H9 (cell line): ENCODE measurements at regions not wholly inside any gene's neighbourhood (a gene's known extent, or its start where the extent isn't known, plus 50 kb on each side); places are given as distances from the start of the nearest gene placed in this dataset.

Source experiments
- DNase-seq: peaks from one replicate; pipeline ENCODE4 v3.0.0-alpha.2; 2017
- H2AFZ ChIP-seq: one replicate; pipeline ENCODE4 v1.6.1; 2013; ENCODE audit warnings: mild to moderate bottlenecking, low read length, control low read depth, moderate library complexity
- H2AK5ac ChIP-seq: 2 replicates; pipeline ENCODE4 v1.6.1; 2013; ENCODE audit warnings: low read length, control low read depth, mixed read lengths; ENCODE audit not compliant: insufficient read length
- H2BK120ac ChIP-seq: one replicate; pipeline ENCODE4 v1.6.1; 2013; ENCODE audit warnings: low read depth, mild to moderate bottlenecking, low read length, control low read depth, inconsistent platforms; ENCODE audit not compliant: poor library complexity, severe bottlenecking
- H2BK12ac ChIP-seq: 2 replicates; pipeline ENCODE4 v1.6.1; 2013; ENCODE audit warnings: low read length, control low read depth, mixed read lengths, low read depth; ENCODE audit not compliant: insufficient read length
- H2BK15ac ChIP-seq: 2 replicates; pipeline ENCODE4 v1.6.1; 2013; ENCODE audit warnings: low read depth, low read length, control low read depth
- H2BK20ac ChIP-seq: one replicate; pipeline ENCODE4 v1.6.1; 2013; ENCODE audit warnings: low read depth, mild to moderate bottlenecking, low read length, control low read depth, inconsistent platforms; ENCODE audit not compliant: poor library complexity, severe bottlenecking
- H2BK5ac ChIP-seq: 2 replicates; pipeline ENCODE4 v1.6.1; 2013; ENCODE audit warnings: low read length, control low read depth, mixed read lengths; ENCODE audit not compliant: insufficient read length
- H3K14ac ChIP-seq: 2 replicates; pipeline ENCODE4 v1.6.1; 2013; ENCODE audit warnings: low read length, control low read depth; ENCODE audit not compliant: insufficient read depth
- H3K18ac ChIP-seq: 2 replicates; pipeline ENCODE4 v1.6.1; 2013; ENCODE audit warnings: low read depth, mild to moderate bottlenecking, mixed read lengths, low read length, control low read depth; ENCODE audit not compliant: insufficient read length
- H3K23ac ChIP-seq: 2 replicates; pipeline ENCODE4 v1.6.1; 2013; ENCODE audit warnings: low read length, control low read depth, mixed read lengths, low read depth; ENCODE audit not compliant: insufficient read length
- H3K23me2 ChIP-seq: 2 replicates; pipeline ENCODE4 v1.6.1; 2013; ENCODE audit warnings: low read depth, mild to moderate bottlenecking, mixed read lengths, low read length, control low read depth; ENCODE audit not compliant: insufficient read length, poor library complexity, severe bottlenecking
- H3K27ac ChIP-seq: 2 replicates; pipeline ENCODE4 v1.5.1; 2013; ENCODE audit warnings: low read length, control low read depth, mixed read lengths, low read depth; ENCODE audit not compliant: insufficient read length
- H3K27me3 ChIP-seq: 2 replicates; pipeline ENCODE4 v1.6.1; 2013; ENCODE audit warnings: low read length, control low read depth, inconsistent platforms; ENCODE audit not compliant: insufficient read depth
- H3K4ac ChIP-seq: 2 replicates; pipeline ENCODE4 v1.6.1; 2013; ENCODE audit warnings: low read depth, mild to moderate bottlenecking, control low read depth, inconsistent platforms, low read length, moderate library complexity
- H3K4me1 ChIP-seq: 2 replicates; pipeline ENCODE4 v1.6.1; 2013; ENCODE audit warnings: low read length, control low read depth, inconsistent platforms; ENCODE audit not compliant: insufficient read depth
- H3K4me2 ChIP-seq: 2 replicates; pipeline ENCODE4 v1.6.1; 2013; ENCODE audit warnings: low read length, control low read depth, mixed read lengths; ENCODE audit not compliant: insufficient read length, insufficient read depth
- H3K56ac ChIP-seq: 2 replicates; pipeline ENCODE4 v1.6.1; 2013; ENCODE audit warnings: low read depth, mild to moderate bottlenecking, mixed read lengths, low read length, control low read depth; ENCODE audit not compliant: insufficient read length
- H3K79me1 ChIP-seq: 2 replicates; pipeline ENCODE4 v1.6.1; 2013; ENCODE audit warnings: low read depth, mild to moderate bottlenecking, moderate library complexity, low read length, control low read depth, inconsistent platforms; ENCODE audit not compliant: insufficient read depth, poor library complexity, severe bottlenecking
- H3K79me2 ChIP-seq: 2 replicates; pipeline ENCODE4 v1.6.1; 2013; ENCODE audit warnings: low read length, control low read depth, inconsistent platforms; ENCODE audit not compliant: insufficient read depth
- H3K9ac ChIP-seq: 2 replicates; pipeline ENCODE4 v1.6.1; 2013; ENCODE audit warnings: low read length, control low read depth, mixed read lengths; ENCODE audit not compliant: insufficient read length; ENCODE audit errors: extremely low read depth
- H3K9me3 ChIP-seq: one replicate; pipeline ENCODE4 v1.6.1; 2013; ENCODE audit warnings: low read depth, low read length, inconsistent platforms; ENCODE audit not compliant: control insufficient read depth
- H3T11ph ChIP-seq: one replicate; pipeline ENCODE4 v1.6.1; 2013; ENCODE audit warnings: mild to moderate bottlenecking, low read length, control low read depth, inconsistent platforms
- H4K20me1 ChIP-seq: one replicate; pipeline ENCODE4 v1.6.1; 2013; ENCODE audit not compliant: control insufficient read depth, insufficient read length, insufficient read depth
- H4K5ac ChIP-seq: 2 replicates; pipeline ENCODE4 v1.6.1; 2013; ENCODE audit warnings: low read depth, mild to moderate bottlenecking, mixed read lengths, low read length, control low read depth; ENCODE audit not compliant: insufficient read length
- H4K8ac ChIP-seq: replicated peaks from 2 replicates; pipeline ENCODE4 v1.6.1; 2013; ENCODE audit warnings: low read length, control low read depth, mixed read lengths, low read depth; ENCODE audit not compliant: insufficient read length
- H4K91ac ChIP-seq: 2 replicates; pipeline ENCODE4 v1.6.1; 2013; ENCODE audit warnings: low read depth, mild to moderate bottlenecking, moderate library complexity, mixed read lengths, low read length, control low read depth; ENCODE audit not compliant: insufficient read length
- H3K27ac Mint-ChIP-seq, 3 experiments: 2 replicates in 2 of 3; 3 replicates in 1 of 3; pipeline ENCODE4 v1.8.0; 2020 to 2021; ENCODE audit warnings: mixed read lengths in 3 of 3, mild to moderate bottlenecking in 1 of 3, moderate library complexity in 1 of 3
- H3K27me3 Mint-ChIP-seq: 2 replicates; pipeline ENCODE4 v1.8.0; 2021; ENCODE audit warnings: low read depth, mild to moderate bottlenecking, moderate library complexity, mixed read lengths
- H3K36me3 Mint-ChIP-seq, 3 experiments: 2 replicates in 2 of 3; 3 replicates in 1 of 3; pipeline ENCODE4 v1.8.0; 2020 to 2021; ENCODE audit warnings: low read depth in 3 of 3, mixed read lengths in 3 of 3; ENCODE audit not compliant: insufficient read depth in 1 of 3
- H3K4me1 Mint-ChIP-seq, 2 experiments: 2 replicates each; pipeline ENCODE4 v1.8.0; 2020; ENCODE audit warnings: mixed read lengths in 2 of 2
- H3K4me3 Mint-ChIP-seq, 2 experiments: 2 replicates in 1 of 2; 3 replicates in 1 of 2; pipeline ENCODE4 v1.8.0; 2020 to 2021; ENCODE audit warnings: mild to moderate bottlenecking in 2 of 2, mixed read lengths in 2 of 2, moderate library complexity in 1 of 2
- H3K9me3 Mint-ChIP-seq, 2 experiments: 2 replicates in 1 of 2; 3 replicates in 1 of 2; pipeline ENCODE4 v1.8.0; 2020; ENCODE audit warnings: mild to moderate bottlenecking in 2 of 2, mixed read lengths in 2 of 2, moderate library complexity in 1 of 2
- WGBS: extraction: QIAGEN DNeasy Blood & Tissue Kit; methylation state at CpG from one replicate; pipeline ENCODE4 v1.1.7; 2013; ENCODE audit warnings: missing lambda C conversion rate, low lambda C conversion rate, mixed read lengths; ENCODE audit not compliant: insufficient read length; ENCODE audit errors: extremely low coverage; 5-methylcytosine and 5-hydroxymethylcytosine counted together
- TF ChIP-seq, protein P1 (sequence below): fragments of 200-600 bp; sonication (generic); conservative IDR thresholded peaks from 3 replicates; pipeline ENCODE4 v1.8.0; 2021; ENCODE audit warnings: antibody characterized with exemption, mild to moderate bottlenecking

DNA sequence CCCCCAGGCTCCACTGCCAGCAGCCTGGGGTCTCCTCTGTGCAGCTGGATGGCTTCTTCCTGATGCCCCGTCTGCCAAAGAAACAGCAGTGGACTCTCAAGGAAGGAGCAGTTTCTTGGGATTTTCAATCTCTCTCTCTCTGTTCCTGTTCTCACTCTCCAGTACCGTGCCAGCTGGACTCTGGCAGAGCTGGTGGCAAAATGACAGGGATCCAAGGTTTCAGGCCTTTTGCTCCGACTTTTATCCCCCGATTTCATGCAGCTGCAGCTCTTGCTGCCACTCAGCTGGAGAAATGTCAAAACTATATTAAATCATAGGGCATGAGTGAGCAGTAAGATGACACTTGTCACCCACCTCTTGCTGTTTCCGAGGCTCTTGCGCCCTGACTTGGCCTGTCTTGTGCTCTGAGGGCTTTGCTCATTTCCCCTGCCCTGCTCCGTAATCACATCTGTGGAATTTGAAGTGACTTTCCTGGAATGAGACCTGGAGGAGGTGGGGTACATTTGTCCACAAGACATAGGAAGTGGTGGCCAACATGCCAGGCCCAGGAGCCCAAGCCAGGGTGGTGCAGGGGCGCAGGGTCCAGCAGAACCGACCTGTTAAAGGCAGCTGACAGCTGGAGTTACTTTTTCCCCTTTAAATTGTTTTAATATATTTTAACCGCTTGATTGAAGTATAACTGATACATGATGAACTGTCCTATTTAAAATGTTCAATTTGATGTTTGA lies 576.2 kb downstream of the PTPRU start:
- TF ChIP-seq, protein P1, sequence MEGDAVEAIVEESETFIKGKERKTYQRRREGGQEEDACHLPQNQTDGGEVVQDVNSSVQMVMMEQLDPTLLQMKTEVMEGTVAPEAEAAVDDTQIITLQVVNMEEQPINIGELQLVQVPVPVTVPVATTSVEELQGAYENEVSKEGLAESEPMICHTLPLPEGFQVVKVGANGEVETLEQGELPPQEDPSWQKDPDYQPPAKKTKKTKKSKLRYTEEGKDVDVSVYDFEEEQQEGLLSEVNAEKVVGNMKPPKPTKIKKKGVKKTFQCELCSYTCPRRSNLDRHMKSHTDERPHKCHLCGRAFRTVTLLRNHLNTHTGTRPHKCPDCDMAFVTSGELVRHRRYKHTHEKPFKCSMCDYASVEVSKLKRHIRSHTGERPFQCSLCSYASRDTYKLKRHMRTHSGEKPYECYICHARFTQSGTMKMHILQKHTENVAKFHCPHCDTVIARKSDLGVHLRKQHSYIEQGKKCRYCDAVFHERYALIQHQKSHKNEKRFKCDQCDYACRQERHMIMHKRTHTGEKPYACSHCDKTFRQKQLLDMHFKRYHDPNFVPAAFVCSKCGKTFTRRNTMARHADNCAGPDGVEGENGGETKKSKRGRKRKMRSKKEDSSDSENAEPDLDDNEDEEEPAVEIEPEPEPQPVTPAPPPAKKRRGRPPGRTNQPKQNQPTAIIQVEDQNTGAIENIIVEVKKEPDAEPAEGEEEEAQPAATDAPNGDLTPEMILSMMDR, result no peak
- WGBS, result no CpG with 5 or more reads among the region's 10 CpGs
- no peak overlapping the region for H3K23ac ChIP-seq
- H4K8ac ChIP-seq, result no peak overlapping the region
- no peak overlapping the region for H2AFZ ChIP-seq
- H2BK15ac ChIP-seq, result no peak overlapping the region
- H3K4ac ChIP-seq, result no peak overlapping the region
- Mint-ChIP-seq H3K4me1 (peaks cover 3 to 12% of the 10 kb centered on the region in 2 experiments), H3K27ac (no peak overlapping the region), H3K9me3 (no peaks in the 10 kb centered on the region), H3K4me3 (no peak overlapping the region), H3K27me3 (no peaks in the 10 kb centered on the region), H3K36me3 (no peaks in the 10 kb centered on the region)
- no peak overlapping the region for H4K5ac ChIP-seq
- H3K14ac ChIP-seq, result no peak overlapping the region
- no peaks in the 10 kb centered on the region for H3K23me2 ChIP-seq
- no peak overlapping the region for H2BK120ac ChIP-seq
- H3K9ac ChIP-seq, result no peak overlapping the region
- no peaks in the 10 kb centered on the region for H3K79me2 ChIP-seq
- no peaks in the 10 kb centered on the region for H4K20me1 ChIP-seq
- H3K4me2 ChIP-seq, result no peak overlapping the region
- H2BK5ac ChIP-seq, result no peak overlapping the region
- no peaks in the 10 kb centered on the region for H3K27me3 ChIP-seq
- no peak overlapping the region for H3T11ph ChIP-seq
- no peak overlapping the region for H4K91ac ChIP-seq
- no peak for DNase-seq
- no peaks in the 10 kb centered on the region for H3K79me1 ChIP-seq
- no peak overlapping the region for H3K56ac ChIP-seq
- H3K18ac ChIP-seq, result no peak overlapping the region
- no peak overlapping the region for H2BK20ac ChIP-seq
- H3K9me3 ChIP-seq, result no peaks in the 10 kb centered on the region
- no peak overlapping the region for H2AK5ac ChIP-seq
- H2BK12ac ChIP-seq, result no peak overlapping the region
- H3K27ac ChIP-seq, result no peak overlapping the region
- no peaks in the 10 kb centered on the region for H3K4me1 ChIP-seq
